ENCODE measurements at regions not wholly inside any gene's neighbourhood (a gene's known extent, or its start where the extent isn't known, plus 50 kb on each side); places are given as distances from the start of the nearest gene placed in this dataset.
A peak's percentile ranks its signal among the peaks of the same experiment; 100 is the strongest.
"Not testable (repeated sequence)": the region's sequence is repeated elsewhere in the genome, so short reads cannot be mapped to it uniquely, and the experiment has no call there.

- DNase-seq; H3K36me3 ChIP-seq; intact Hi-C loops (cut with DNase I; ENCODE audit: low total_unique reads); H3K27ac ChIP-seq; H3K4me3 ChIP-seq; H3K9me3 ChIP-seq: not testable (repeated sequence)
- peaks cover 0 to 21% of the 10 kb centered on the region in 2 donors for H3K27me3 ChIP-seq
- peaks cover 0 to 16% (median 10%) of the 10 kb centered on the region in 4 donors for H3K4me1 ChIP-seq
Observed at GRCh38 chr9:41075671-41076070, 52.8 kb downstream of the FOXD4L6 start.

GRCh38 chr9:41074356-41074942, 54.0 kb downstream of the FOXD4L6 start:
- peak; percentile 53 to 66 for DNase-seq
- intact Hi-C loops (cut with DNase I; ENCODE audit: low total_unique reads); H3K9me3 ChIP-seq; H3K36me3 ChIP-seq; H3K27ac ChIP-seq: not testable (repeated sequence)
- Histone ChIP-seq H3K4me3 (peak overlapping the region; percentile 50 to 68), H3K27me3 (peaks cover 0 to 18% of the 10 kb centered on the region in 2 donors), H3K4me1 (peaks cover 0 to 16% (median 10%) of the 10 kb centered on the region in 4 donors)

GRCh38 chr9:41073471-41074243, 54.8 kb downstream of the FOXD4L6 start:
- H3K36me3 ChIP-seq; H3K27ac ChIP-seq; DNase-seq; intact Hi-C loops (cut with DNase I; ENCODE audit: low total_unique reads); H3K9me3 ChIP-seq: not testable (repeated sequence)
- Histone ChIP-seq H3K4me3 (peak overlapping the region; percentile 50 to 68), H3K4me1 (peaks cover 0 to 16% (median 10%) of the 10 kb centered on the region in 4 donors), H3K27me3 (peaks cover 0 to 18% of the 10 kb centered on the region in 2 donors)

- H3K27ac ChIP-seq, DNase-seq: not testable (repeated sequence)
Observed at GRCh38 chr9:41064125-41064795, 64.2 kb downstream of the FOXD4L6 start.

GRCh38 chr9:41063243-41063642, 65.2 kb downstream of the FOXD4L6 start:
- DNase-seq, H3K36me3 ChIP-seq, H3K27ac ChIP-seq: not testable (repeated sequence)

More at GRCh38 chr9:41064125-41064795, 64.2 kb downstream of the FOXD4L6 start:
- H3K9me3 ChIP-seq; H3K27me3 ChIP-seq; H3K4me1 ChIP-seq; intact Hi-C loops (cut with DNase I; ENCODE audit: low total_unique reads); H3K36me3 ChIP-seq; H3K4me3 ChIP-seq: not testable (repeated sequence)

GRCh38 chr9:41059603-41060002, 68.9 kb downstream of the FOXD4L6 start:
- H3K36me3 ChIP-seq; intact Hi-C loops (cut with DNase I; ENCODE audit: low total_unique reads); H3K4me3 ChIP-seq; DNase-seq; H3K27me3 ChIP-seq; H3K9me3 ChIP-seq; H3K27ac ChIP-seq; H3K4me1 ChIP-seq: not testable (repeated sequence)

More at GRCh38 chr9:41063243-41063642, 65.2 kb downstream of the FOXD4L6 start:
- H3K9me3 ChIP-seq; H3K27me3 ChIP-seq; H3K4me1 ChIP-seq; intact Hi-C loops (cut with DNase I; ENCODE audit: low total_unique reads); H3K4me3 ChIP-seq: not testable (repeated sequence)

- intact Hi-C loops (cut with DNase I; ENCODE audit: low total_unique reads); H3K36me3 ChIP-seq; H3K4me1 ChIP-seq; H3K27me3 ChIP-seq; H3K9me3 ChIP-seq; DNase-seq; H3K4me3 ChIP-seq; H3K27ac ChIP-seq: not testable (repeated sequence)
Observed at GRCh38 chr9:41053666-41054363, 74.7 kb downstream of the FOXD4L6 start.

GRCh38 chr9:41048672-41049071, 79.8 kb downstream of the FOXD4L6 start:
- DNase-seq; intact Hi-C loops (cut with DNase I; ENCODE audit: low total_unique reads); H3K36me3 ChIP-seq; H3K27ac ChIP-seq; H3K27me3 ChIP-seq; H3K9me3 ChIP-seq; H3K4me3 ChIP-seq; H3K4me1 ChIP-seq: not testable (repeated sequence)

- H3K4me3 ChIP-seq; DNase-seq; H3K4me1 ChIP-seq; intact Hi-C loops (cut with DNase I; ENCODE audit: low total_unique reads); H3K36me3 ChIP-seq; H3K27me3 ChIP-seq; H3K27ac ChIP-seq; H3K9me3 ChIP-seq: not testable (repeated sequence)
Observed at GRCh38 chr9:41047792-41048191, 80.7 kb downstream of the FOXD4L6 start.

- H3K9me3 ChIP-seq; H3K27ac ChIP-seq; DNase-seq; H3K4me1 ChIP-seq; H3K27me3 ChIP-seq; H3K36me3 ChIP-seq; intact Hi-C loops (cut with DNase I; ENCODE audit: low total_unique reads); H3K4me3 ChIP-seq: not testable (repeated sequence)
Observed at GRCh38 chr9:41044930-41045329, 83.6 kb downstream of the FOXD4L6 start.

- H3K27ac ChIP-seq; H3K27me3 ChIP-seq; H3K4me3 ChIP-seq; DNase-seq; H3K9me3 ChIP-seq; H3K36me3 ChIP-seq; intact Hi-C loops (cut with DNase I; ENCODE audit: low total_unique reads); H3K4me1 ChIP-seq: not testable (repeated sequence)
Observed at GRCh38 chr9:41043433-41043832, 85.0 kb downstream of the FOXD4L6 start.

- H3K27me3 ChIP-seq; H3K4me3 ChIP-seq; H3K4me1 ChIP-seq; DNase-seq; H3K9me3 ChIP-seq; H3K36me3 ChIP-seq; intact Hi-C loops (cut with DNase I; ENCODE audit: low total_unique reads); H3K27ac ChIP-seq: not testable (repeated sequence)
Observed at GRCh38 chr9:41042111-41042510, 86.4 kb downstream of the FOXD4L6 start.

- H3K36me3 ChIP-seq; H3K9me3 ChIP-seq; H3K4me1 ChIP-seq; H3K4me3 ChIP-seq; H3K27ac ChIP-seq; intact Hi-C loops (cut with DNase I; ENCODE audit: low total_unique reads); DNase-seq; H3K27me3 ChIP-seq: not testable (repeated sequence)
Observed at GRCh38 chr9:41040705-41041342, 87.7 kb downstream of the FOXD4L6 start.
